ENCODE measurements at regions not wholly inside any gene's neighbourhood (a gene's known extent, or its start where the extent isn't known, plus 50 kb on each side); places are given as distances from the start of the nearest gene placed in this dataset.

DNA sequence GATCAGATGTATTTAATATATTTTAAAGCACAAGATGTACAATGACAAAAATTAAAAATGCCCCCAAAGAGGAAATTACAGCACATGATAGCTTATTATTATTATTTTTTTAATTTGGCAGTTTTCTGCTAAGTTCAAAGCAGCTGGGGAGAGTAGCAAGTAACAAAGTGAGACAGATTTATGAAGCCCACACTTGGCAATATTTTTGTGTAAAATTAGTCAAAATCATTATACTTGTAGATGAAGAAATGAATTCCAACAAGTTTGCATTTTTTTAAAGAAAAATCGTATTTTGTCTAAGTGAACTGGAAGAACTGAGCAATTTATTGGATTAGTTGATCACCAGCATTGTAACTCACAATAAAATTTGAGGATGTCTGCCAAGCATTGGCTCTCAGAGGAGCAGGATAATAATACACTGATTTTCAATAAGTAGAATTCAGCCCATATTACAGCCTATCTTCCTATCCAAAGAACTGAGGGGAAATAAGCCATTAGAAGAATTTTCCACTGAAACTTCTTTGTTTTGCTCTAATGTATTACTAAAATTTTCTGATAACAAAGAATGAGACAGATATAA is 215.6 kb downstream of the MAP2K6 start:
- TF ChIP-seq, protein P1, sequence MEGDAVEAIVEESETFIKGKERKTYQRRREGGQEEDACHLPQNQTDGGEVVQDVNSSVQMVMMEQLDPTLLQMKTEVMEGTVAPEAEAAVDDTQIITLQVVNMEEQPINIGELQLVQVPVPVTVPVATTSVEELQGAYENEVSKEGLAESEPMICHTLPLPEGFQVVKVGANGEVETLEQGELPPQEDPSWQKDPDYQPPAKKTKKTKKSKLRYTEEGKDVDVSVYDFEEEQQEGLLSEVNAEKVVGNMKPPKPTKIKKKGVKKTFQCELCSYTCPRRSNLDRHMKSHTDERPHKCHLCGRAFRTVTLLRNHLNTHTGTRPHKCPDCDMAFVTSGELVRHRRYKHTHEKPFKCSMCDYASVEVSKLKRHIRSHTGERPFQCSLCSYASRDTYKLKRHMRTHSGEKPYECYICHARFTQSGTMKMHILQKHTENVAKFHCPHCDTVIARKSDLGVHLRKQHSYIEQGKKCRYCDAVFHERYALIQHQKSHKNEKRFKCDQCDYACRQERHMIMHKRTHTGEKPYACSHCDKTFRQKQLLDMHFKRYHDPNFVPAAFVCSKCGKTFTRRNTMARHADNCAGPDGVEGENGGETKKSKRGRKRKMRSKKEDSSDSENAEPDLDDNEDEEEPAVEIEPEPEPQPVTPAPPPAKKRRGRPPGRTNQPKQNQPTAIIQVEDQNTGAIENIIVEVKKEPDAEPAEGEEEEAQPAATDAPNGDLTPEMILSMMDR (IDR thresholded peaks at IDR 0.05 in 8 of 11, conservative IDR thresholded peaks at IDR 0.05 in 3 of 11): no peak
- TF ChIP-seq POLR2A (IDR thresholded peaks at IDR 0.05): no peak
